Ishikawa (cell line): ENCODE measurements at regions not wholly inside any gene's neighbourhood (a gene's known extent, or its start where the extent isn't known, plus 50 kb on each side); places are given as distances from the start of the nearest gene placed in this dataset.

Experiments
- CEBPB ChIP-seq: IDR thresholded peaks from 2 replicates; pipeline ENCODE4 v1.6.1; 2012
- CREB1 ChIP-seq: IDR thresholded peaks from 2 replicates; pipeline ENCODE4 v1.6.1; 2012; ENCODE audit warnings: low read depth
- EGR1 ChIP-seq: IDR thresholded peaks from 2 replicates; pipeline ENCODE4 v1.6.1; 2012
- EP300 ChIP-seq: IDR thresholded peaks from 2 replicates; pipeline ENCODE4 v1.6.1; 2012; ENCODE audit warnings: borderline replicate concordance
- FOXM1 ChIP-seq: IDR thresholded peaks from 2 replicates; pipeline ENCODE4 v1.6.1; 2012; ENCODE audit warnings: low read depth, borderline replicate concordance
- NFIC ChIP-seq: IDR thresholded peaks from 2 replicates; pipeline ENCODE4 v1.6.1; 2012
- RAD21 ChIP-seq: IDR thresholded peaks from 2 replicates; pipeline ENCODE4 v1.6.1; 2012; ENCODE audit warnings: low read depth
- TAF1 ChIP-seq: IDR thresholded peaks from 2 replicates; pipeline ENCODE4 v1.6.1; 2012; ENCODE audit warnings: low read depth, mild to moderate bottlenecking
- TCF12 ChIP-seq: IDR thresholded peaks from 2 replicates; pipeline ENCODE4 v1.6.1; 2012; ENCODE audit warnings: low read depth
- TEAD4 ChIP-seq: IDR thresholded peaks from 2 replicates; pipeline ENCODE4 v1.6.1; 2012
- YY1 ChIP-seq: IDR thresholded peaks from 2 replicates; pipeline ENCODE4 v1.6.1; 2012; ENCODE audit warnings: low read depth
- ZBTB7A ChIP-seq: IDR thresholded peaks from 2 replicates; pipeline ENCODE4 v1.6.1; 2012; ENCODE audit warnings: low read depth
- TF ChIP-seq, protein P1 (sequence below): IDR thresholded peaks from 2 replicates; pipeline ENCODE4 v1.6.1; 2012; ENCODE audit warnings: low read depth, mild to moderate bottlenecking
- TF ChIP-seq, protein P2 (sequence below): IDR thresholded peaks from 2 replicates; pipeline ENCODE4 v1.6.1; 2012
- TF ChIP-seq, protein P3 (sequence below): IDR thresholded peaks from 2 replicates; pipeline ENCODE4 v1.6.1; 2012

DNA sequence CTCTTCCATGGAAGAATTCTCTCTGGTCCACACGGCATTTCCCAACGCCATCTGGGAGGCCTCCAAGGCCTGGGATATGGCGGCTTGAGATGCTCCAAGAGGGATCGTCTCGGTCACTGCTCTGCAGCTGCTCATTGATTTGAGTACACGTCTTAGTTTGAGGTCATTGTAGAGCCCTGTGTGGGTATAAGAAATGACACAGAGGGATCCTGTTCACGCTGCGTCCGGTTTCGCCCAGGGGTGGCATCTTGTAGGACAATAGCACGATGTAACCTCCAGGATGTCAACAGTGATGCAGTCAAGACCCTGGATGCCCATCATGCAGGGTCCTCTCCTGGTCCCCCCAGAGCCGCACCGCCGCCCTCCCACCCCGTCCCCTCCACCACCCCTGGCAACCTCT lies 564.6 kb downstream of the BRD1 start:
- TF ChIP-seq, protein P1, sequence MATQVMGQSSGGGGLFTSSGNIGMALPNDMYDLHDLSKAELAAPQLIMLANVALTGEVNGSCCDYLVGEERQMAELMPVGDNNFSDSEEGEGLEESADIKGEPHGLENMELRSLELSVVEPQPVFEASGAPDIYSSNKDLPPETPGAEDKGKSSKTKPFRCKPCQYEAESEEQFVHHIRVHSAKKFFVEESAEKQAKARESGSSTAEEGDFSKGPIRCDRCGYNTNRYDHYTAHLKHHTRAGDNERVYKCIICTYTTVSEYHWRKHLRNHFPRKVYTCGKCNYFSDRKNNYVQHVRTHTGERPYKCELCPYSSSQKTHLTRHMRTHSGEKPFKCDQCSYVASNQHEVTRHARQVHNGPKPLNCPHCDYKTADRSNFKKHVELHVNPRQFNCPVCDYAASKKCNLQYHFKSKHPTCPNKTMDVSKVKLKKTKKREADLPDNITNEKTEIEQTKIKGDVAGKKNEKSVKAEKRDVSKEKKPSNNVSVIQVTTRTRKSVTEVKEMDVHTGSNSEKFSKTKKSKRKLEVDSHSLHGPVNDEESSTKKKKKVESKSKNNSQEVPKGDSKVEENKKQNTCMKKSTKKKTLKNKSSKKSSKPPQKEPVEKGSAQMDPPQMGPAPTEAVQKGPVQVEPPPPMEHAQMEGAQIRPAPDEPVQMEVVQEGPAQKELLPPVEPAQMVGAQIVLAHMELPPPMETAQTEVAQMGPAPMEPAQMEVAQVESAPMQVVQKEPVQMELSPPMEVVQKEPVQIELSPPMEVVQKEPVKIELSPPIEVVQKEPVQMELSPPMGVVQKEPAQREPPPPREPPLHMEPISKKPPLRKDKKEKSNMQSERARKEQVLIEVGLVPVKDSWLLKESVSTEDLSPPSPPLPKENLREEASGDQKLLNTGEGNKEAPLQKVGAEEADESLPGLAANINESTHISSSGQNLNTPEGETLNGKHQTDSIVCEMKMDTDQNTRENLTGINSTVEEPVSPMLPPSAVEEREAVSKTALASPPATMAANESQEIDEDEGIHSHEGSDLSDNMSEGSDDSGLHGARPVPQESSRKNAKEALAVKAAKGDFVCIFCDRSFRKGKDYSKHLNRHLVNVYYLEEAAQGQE, result no peak

DNA sequence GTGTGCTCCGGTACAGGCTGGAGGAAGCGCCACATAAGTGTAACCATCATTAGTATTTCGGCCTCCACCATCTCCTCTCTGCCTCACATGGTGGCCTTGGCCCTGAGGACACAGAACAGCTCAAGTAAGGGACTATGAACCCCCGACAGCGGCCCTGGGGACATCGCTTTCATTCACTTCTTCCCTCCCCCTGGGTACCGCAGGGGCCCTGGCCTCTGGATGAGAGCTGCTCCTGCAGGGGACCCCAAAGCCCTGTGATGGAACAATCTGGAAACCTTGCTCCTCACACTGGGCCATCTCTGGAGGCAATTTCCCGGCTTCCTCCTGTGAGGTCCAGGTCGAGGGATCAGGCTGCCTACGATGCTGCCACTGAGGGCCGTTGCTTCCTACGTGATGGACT lies 565.5 kb downstream of the BRD1 start:
- TF ChIP-seq EP300 (no peak), YY1 (no peak), CEBPB (no peak), TEAD4 (no peak), EGR1 (no peak), ZBTB7A (no peak), TAF1 (no peak), NFIC (no peak), TCF12 (no peak)

DNA sequence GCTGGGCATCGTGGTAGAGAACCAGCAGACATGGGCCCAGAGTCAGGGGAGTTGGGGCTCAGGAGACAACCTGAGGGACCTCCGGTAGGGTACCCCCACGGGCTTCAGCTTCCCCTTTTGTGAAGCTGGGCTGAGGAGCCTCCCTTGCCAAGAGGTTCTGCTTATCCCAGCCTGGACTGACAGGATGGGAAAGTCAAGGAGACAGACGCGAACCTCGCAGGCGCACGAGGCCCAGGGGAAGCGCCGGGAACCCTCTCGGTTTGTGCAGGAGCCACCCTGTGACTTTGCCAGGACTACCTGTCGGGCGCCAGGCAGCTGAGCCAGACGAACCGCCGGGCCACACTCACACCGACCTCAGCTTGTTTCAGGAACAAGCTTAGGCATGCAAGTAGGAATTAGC lies 566.1 kb downstream of the BRD1 start:
- TF ChIP-seq ZBTB7A (no peak), YY1 (no peak)

DNA sequence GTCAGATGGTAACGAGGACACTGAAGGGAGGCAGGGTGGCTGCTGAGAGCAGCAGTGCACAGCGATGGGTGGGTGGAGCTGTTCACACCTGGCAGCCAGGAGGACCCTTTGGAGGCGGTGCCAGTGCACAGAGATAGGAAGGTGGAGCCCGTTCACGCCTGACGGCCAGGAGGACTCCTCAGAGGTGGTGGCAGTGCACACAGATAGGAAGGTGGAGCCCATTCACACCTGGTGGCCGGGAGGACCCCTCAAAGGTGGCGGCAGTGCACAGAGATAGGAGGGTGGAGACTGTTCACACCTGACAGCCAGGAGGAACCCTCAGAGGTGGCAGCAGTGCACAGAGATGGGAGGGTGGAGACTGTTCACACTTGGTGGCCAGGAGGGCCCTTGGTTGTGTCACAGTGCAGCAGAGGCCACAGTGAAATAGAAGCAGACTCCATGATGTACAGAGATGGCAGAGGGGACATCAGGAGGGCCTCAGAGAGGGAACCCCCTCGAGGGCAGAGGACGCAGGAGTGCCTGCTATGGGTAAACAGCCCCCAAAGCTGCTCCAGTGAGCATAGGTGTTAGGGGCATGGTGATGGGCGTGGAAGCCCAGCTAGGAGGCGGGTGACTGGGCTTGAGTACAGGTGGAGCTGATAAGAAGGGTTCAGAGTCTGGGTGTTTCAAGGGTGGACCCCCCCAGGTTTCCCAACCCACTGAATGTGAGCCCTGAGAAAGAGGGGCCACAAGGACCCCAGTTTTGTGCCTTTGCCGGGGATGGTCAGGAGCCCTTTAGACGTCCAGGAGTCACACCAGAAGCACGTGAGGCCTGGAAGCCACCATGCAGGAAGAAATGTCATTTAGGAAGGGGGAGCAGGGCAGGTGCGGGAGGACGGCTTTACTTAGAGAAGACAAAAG lies 566.7 kb downstream of the BRD1 start:
- TF ChIP-seq RAD21, result no peak
- TF ChIP-seq TCF12, result no peak
- TF ChIP-seq EGR1, result no peak
- no peak for TF ChIP-seq EP300
- TF ChIP-seq, protein P1, result no peak
- TF ChIP-seq ZBTB7A, result no peak
- no peak for TF ChIP-seq CREB1
- TF ChIP-seq YY1, result no peak
- no peak for TF ChIP-seq FOXM1
- TF ChIP-seq TAF1, result no peak
- TF ChIP-seq NFIC, result no peak
- TF ChIP-seq CEBPB, result no peak
- TF ChIP-seq, protein P2, sequence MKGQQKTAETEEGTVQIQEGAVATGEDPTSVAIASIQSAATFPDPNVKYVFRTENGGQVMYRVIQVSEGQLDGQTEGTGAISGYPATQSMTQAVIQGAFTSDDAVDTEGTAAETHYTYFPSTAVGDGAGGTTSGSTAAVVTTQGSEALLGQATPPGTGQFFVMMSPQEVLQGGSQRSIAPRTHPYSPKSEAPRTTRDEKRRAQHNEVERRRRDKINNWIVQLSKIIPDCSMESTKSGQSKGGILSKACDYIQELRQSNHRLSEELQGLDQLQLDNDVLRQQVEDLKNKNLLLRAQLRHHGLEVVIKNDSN, result no peak
- no peak for TF ChIP-seq TEAD4
- TF ChIP-seq, protein P3, sequence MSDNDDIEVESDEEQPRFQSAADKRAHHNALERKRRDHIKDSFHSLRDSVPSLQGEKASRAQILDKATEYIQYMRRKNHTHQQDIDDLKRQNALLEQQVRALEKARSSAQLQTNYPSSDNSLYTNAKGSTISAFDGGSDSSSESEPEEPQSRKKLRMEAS, result no peak

DNA sequence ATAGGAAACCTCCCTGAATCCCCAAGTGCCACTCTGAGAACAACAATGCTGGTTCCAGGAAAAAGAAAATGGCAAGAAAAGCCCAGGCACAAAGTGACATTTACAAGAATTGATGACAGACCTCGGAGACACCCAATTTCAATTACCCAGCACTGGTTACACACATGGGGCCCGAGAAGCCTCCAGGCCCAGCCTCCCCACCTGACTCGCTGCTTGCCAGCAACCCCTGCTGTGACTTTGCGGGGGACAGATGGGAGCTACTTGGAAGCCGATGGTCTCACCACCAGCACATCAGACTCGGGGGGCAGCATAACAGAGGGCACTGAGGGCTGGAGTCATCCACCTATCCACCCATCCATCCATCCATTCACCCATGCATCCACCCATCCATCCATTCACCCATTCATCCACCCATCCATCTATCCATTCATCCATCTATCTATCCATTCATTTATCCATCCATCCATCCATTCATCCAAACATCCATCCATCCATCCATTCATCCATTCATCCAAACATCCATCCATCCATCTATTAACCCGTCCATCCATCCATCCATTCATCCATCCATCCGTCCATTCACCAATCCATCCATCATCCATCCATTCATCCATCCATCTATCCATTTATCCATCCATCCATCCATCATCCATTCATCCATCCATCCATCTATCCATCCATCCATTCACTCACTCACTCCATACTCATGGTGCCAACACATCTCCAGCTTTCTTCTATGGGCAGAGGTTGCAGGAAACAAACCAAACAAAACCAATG lies 567.6 kb downstream of the BRD1 start:
- no peak for TF ChIP-seq NFIC
- TF ChIP-seq TCF12, result no peak
- TF ChIP-seq RAD21, result no peak
- TF ChIP-seq, protein P2, result no peak

DNA sequence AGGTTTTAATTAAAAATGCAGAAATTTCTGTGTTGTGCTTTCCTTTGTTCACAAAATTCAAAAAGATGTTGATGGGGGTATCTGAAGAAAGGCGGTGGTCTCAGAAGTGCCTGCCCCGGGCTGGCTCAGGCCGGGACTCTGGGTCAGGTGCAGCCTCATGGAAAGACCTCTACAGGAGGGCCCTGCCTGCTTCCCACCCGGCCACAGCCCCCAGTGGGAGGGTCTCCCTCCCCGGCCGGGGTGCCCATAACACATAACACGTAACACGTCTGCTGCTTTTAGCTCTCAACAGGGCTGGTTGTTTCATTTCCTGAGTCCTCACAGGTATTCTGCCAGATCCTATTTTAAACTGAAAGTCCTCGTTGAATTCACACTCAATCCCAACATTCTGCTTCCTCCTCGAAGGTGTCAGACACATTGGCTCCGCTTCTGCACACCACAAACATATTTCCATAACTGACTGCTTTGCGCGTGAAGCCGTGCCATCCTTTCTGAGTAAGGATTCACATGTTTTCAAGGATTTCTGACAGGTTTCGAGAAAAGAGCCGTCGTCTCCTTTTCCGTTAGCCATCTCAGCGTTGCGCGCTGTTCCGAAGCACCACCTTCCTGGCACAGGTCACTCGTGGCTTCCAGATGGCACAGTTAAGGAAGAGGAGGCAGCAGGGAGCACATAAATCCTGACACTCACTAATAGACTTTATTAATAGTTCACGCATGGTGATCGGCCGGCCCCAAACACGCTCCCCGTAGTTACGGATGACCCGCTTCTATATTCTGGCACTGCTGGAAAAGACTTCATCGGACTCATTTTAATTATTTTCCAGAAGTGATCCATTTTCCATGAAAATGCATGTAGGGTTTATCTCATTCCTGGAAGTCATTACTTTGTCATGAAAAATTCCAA lies 569.3 kb downstream of the BRD1 start:
- TF ChIP-seq CEBPB (no peak), YY1 (no peak), TAF1 (no peak), EP300 (no peak), NFIC (no peak), ZBTB7A (no peak), TCF12 (no peak), TEAD4 (no peak), RAD21 (no peak), EGR1 (no peak), FOXM1 (no peak)
- TF ChIP-seq, protein P3, result no peak
- TF ChIP-seq, protein P2, result no peak
- TF ChIP-seq, protein P1, result no peak
